ENCODE measurements at regions not wholly inside any gene's neighbourhood (a gene's known extent, or its start where the extent isn't known, plus 50 kb on each side); places are given as distances from the start of the nearest gene placed in this dataset.

- TF ChIP-seq EZH2 (IDR thresholded peaks at IDR 0.05; ENCODE audit: borderline replicate concordance, insufficient read depth, low read depth, low read length, poor library complexity, severe bottlenecking) (no peak), CTCF (IDR thresholded peaks at IDR 0.05) (no peak)
Measured at GRCh38 chr12:24724814-24725213, 224.1 kb downstream of the BCAT1 start.
